Body of pancreas (tissue), 4 donors: ENCODE measurements at regions not wholly inside any gene's neighbourhood (a gene's known extent, or its start where the extent isn't known, plus 50 kb on each side); places are given as distances from the start of the nearest gene placed in this dataset.

Source experiments
- POLR2A ChIP-seq, 3 donors: fragments of 450-650 bp; IDR thresholded peaks; one replicate each; pipeline ENCODE4 v1.6.1; 2016; ENCODE audit warnings: antibody characterized with exemption in 3 of 3, mild to moderate bottlenecking in 2 of 3
- TF ChIP-seq, protein P1 (sequence below), 7 experiments: fragments of 450-650 bp in 4 of 7; fragments of 200-600 bp in 3 of 7; sonication (generic) in 3 of 7; IDR thresholded peaks; one replicate each; pipeline ENCODE4 v1.5.1; 2016 to 2019; ENCODE audit warnings: antibody characterized with exemption in 7 of 7

DNA sequence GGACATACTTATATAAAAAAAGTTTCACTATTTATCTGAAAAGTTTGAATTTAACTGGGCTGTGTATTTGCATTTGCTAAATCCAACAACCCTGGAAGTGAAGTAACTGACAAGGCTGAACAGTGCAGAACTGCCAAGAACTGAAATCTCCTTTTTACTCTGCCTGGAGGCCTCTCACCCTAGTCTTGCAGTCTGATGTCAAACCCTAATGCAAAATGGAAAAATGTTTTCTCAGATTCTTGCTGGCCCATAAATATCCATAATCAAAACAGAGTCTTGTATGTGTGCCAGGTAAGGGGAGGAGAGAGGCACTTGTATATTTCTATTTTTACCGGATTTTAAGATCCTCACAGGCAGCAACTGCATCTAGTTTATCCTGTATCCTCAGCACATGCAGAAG lies 432.7 kb upstream of the KLF4 start:
- TF ChIP-seq, protein P1, sequence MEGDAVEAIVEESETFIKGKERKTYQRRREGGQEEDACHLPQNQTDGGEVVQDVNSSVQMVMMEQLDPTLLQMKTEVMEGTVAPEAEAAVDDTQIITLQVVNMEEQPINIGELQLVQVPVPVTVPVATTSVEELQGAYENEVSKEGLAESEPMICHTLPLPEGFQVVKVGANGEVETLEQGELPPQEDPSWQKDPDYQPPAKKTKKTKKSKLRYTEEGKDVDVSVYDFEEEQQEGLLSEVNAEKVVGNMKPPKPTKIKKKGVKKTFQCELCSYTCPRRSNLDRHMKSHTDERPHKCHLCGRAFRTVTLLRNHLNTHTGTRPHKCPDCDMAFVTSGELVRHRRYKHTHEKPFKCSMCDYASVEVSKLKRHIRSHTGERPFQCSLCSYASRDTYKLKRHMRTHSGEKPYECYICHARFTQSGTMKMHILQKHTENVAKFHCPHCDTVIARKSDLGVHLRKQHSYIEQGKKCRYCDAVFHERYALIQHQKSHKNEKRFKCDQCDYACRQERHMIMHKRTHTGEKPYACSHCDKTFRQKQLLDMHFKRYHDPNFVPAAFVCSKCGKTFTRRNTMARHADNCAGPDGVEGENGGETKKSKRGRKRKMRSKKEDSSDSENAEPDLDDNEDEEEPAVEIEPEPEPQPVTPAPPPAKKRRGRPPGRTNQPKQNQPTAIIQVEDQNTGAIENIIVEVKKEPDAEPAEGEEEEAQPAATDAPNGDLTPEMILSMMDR (IDR thresholded peaks at IDR 0.05), result no peak
- TF ChIP-seq POLR2A (IDR thresholded peaks at IDR 0.05), result no peak
